A673 (cell line): ENCODE measurements at regions not wholly inside any gene's neighbourhood (a gene's known extent, or its start where the extent isn't known, plus 50 kb on each side); places are given as distances from the start of the nearest gene placed in this dataset.

Experiments
- CTCF ChIP-seq: fragments of 300-800, 200-600 bp; sonication (generic); conservative IDR thresholded peaks from 2 replicates; pipeline ENCODE4 v1.5.1; 2017; ENCODE audit warnings: low read depth, mild to moderate bottlenecking, antibody characterized with exemption, low read length, moderate library complexity, mixed read lengths
- EZH2 ChIP-seq: fragments of 200-600 bp; sonication (generic); IDR thresholded peaks from 2 replicates; pipeline ENCODE4 v1.6.1; 2017; ENCODE audit warnings: borderline replicate concordance, low read depth, mild to moderate bottlenecking, mixed read lengths, antibody characterized with exemption, low read length; ENCODE audit not compliant: poor library complexity, severe bottlenecking

GRCh38 chr15:61374848-61375247 is 145.7 kb upstream of the RORA start:
- TF ChIP-seq CTCF (no peak), EZH2 (no peak)
